ENCODE measurements at regions not wholly inside any gene's neighbourhood (a gene's known extent, or its start where the extent isn't known, plus 50 kb on each side); places are given as distances from the start of the nearest gene placed in this dataset.

GRCh38 chr5:125890511-125890931, 532.7 kb upstream of the GRAMD2B start:
- no TSS peak for BruUV-seq (replicated peaks)
- no peaks in the 10 kb centered on the region for H3K27me3 Mint-ChIP-seq (ENCODE audit: unreplicated experiment)
- no peak overlapping the region for H3K27ac Mint-ChIP-seq (ENCODE audit: unreplicated experiment)
- no peaks in the 10 kb centered on the region for H3K4me1 Mint-ChIP-seq (ENCODE audit: low read depth, unreplicated experiment)
- H3K4me3 Mint-ChIP-seq (ENCODE audit: low read depth, unreplicated experiment), result no peak overlapping the region
- no peak for DNase-seq
- intact Hi-C loops (cut with micrococcal nuclease; ENCODE audit: unreplicated experiment), result no loop called here
- no peak for TF ChIP-seq CTCF (IDR thresholded peaks at IDR 0.05; ENCODE audit: unreplicated experiment)
- H3K36me3 Mint-ChIP-seq (ENCODE audit: insufficient read depth, unreplicated experiment), result no peaks in the 10 kb centered on the region
- CTCF ChIA-PET, result no interaction called here
- peaks cover 3% of the 10 kb centered on the region for H3K9me3 Mint-ChIP-seq (ENCODE audit: low read depth, unreplicated experiment)

GRCh38 chr5:125891061-125891725, 532.0 kb upstream of the GRAMD2B start:
- Mint-ChIP-seq H3K36me3 (ENCODE audit: insufficient read depth, unreplicated experiment) (no peaks in the 10 kb centered on the region), H3K4me1 (ENCODE audit: low read depth, unreplicated experiment) (no peaks in the 10 kb centered on the region), H3K9me3 (ENCODE audit: low read depth, unreplicated experiment) (peaks cover 3% of the 10 kb centered on the region), H3K27ac (ENCODE audit: unreplicated experiment) (no peak overlapping the region), H3K27me3 (ENCODE audit: unreplicated experiment) (no peaks in the 10 kb centered on the region), H3K4me3 (ENCODE audit: low read depth, unreplicated experiment) (no peak overlapping the region)
- intact Hi-C loops (cut with micrococcal nuclease; ENCODE audit: unreplicated experiment), result no loop called here
- no peak for TF ChIP-seq CTCF (IDR thresholded peaks at IDR 0.05; ENCODE audit: unreplicated experiment)
- no TSS peak for BruUV-seq (replicated peaks)
- CTCF ChIA-PET, result no interaction called here
- DNase-seq, result no peak

- peaks cover 3% of the 10 kb centered on the region for H3K9me3 Mint-ChIP-seq (ENCODE audit: low read depth, unreplicated experiment)
- H3K27me3 Mint-ChIP-seq (ENCODE audit: unreplicated experiment), result no peaks in the 10 kb centered on the region
- DNase-seq, result no peak
- no TSS peak for BruUV-seq (replicated peaks)
- no peaks in the 10 kb centered on the region for H3K36me3 Mint-ChIP-seq (ENCODE audit: insufficient read depth, unreplicated experiment)
- H3K4me1 Mint-ChIP-seq (ENCODE audit: low read depth, unreplicated experiment), result no peaks in the 10 kb centered on the region
- TF ChIP-seq CTCF (IDR thresholded peaks at IDR 0.05; ENCODE audit: unreplicated experiment), result no peak
- no peak overlapping the region for H3K27ac Mint-ChIP-seq (ENCODE audit: unreplicated experiment)
- intact Hi-C loops (cut with micrococcal nuclease; ENCODE audit: unreplicated experiment), result no loop called here
- no peak overlapping the region for H3K4me3 Mint-ChIP-seq (ENCODE audit: low read depth, unreplicated experiment)
- CTCF ChIA-PET, result no interaction called here
These were observed 528.8 kb upstream of the GRAMD2B start for GRCh38 chr5:125894383-125894782.

GRCh38 chr5:125896368-125896767, 526.8 kb upstream of the GRAMD2B start:
- CTCF ChIA-PET, result no interaction called here
- Mint-ChIP-seq H3K27me3 (ENCODE audit: unreplicated experiment) (no peaks in the 10 kb centered on the region), H3K4me3 (ENCODE audit: low read depth, unreplicated experiment) (no peak overlapping the region), H3K4me1 (ENCODE audit: low read depth, unreplicated experiment) (no peaks in the 10 kb centered on the region), H3K27ac (ENCODE audit: unreplicated experiment) (no peak overlapping the region), H3K9me3 (ENCODE audit: low read depth, unreplicated experiment) (peaks cover 3% of the 10 kb centered on the region), H3K36me3 (ENCODE audit: insufficient read depth, unreplicated experiment) (no peaks in the 10 kb centered on the region)
- no peak for DNase-seq
- TF ChIP-seq CTCF (IDR thresholded peaks at IDR 0.05; ENCODE audit: unreplicated experiment), result no peak
- no TSS peak for BruUV-seq (replicated peaks)
- intact Hi-C loops (cut with micrococcal nuclease; ENCODE audit: unreplicated experiment), result no loop called here
